WTC11 (cell line): ENCODE measurements at regions not wholly inside any gene's neighbourhood (a gene's known extent, or its start where the extent isn't known, plus 50 kb on each side); places are given as distances from the start of the nearest gene placed in this dataset.

Experiments used
- ATAC-seq: fragments of 200-7000 bp; cut with Tn5 transposase; 2 replicates; pipeline ENCODE4 v1.10.0; 2021; ENCODE audit warnings: mild to moderate bottlenecking, moderate library complexity
- CTCF ChIA-PET: fragments of 300-600 bp; sonication (Branson Sonifier 250); formaldehyde crosslinking; loops from one replicate; lab custom pipeline; 2021; ENCODE audit warnings: antibody characterized with exemption; lab: Charles Lee
- POLR2A ChIA-PET: fragments of 350-600 bp; sonication (Branson Sonifier 250); formaldehyde crosslinking; loops from one replicate; lab custom pipeline; 2021; ENCODE audit warnings: antibody characterized with exemption; lab: Charles Lee
- DNase-seq: peaks from one replicate; pipeline ENCODE4 v3.0.0; 2021; ENCODE audit warnings: low spot score
- H3K27ac Mint-ChIP-seq: 2 replicates; pipeline ENCODE4 v1.8.0; 2021; ENCODE audit warnings: mixed read lengths
- H3K27me3 Mint-ChIP-seq: 2 replicates; pipeline ENCODE4 v1.8.0; 2021; ENCODE audit warnings: low read depth, mild to moderate bottlenecking, moderate library complexity, mixed read lengths
- H3K36me3 Mint-ChIP-seq: 2 replicates; pipeline ENCODE4 v1.8.0; 2021; ENCODE audit warnings: mixed read lengths
- H3K4me1 Mint-ChIP-seq: 2 replicates; pipeline ENCODE4 v1.8.0; 2022; ENCODE audit warnings: mixed read lengths
- H3K4me3 Mint-ChIP-seq: 2 replicates; pipeline ENCODE4 v1.8.0; 2021; ENCODE audit warnings: mild to moderate bottlenecking, moderate library complexity, mixed read lengths
- H3K9me3 Mint-ChIP-seq: 2 replicates; pipeline ENCODE4 v1.8.0; 2021; ENCODE audit warnings: mixed read lengths
- CBFB ChIP-seq: sonication (generic); formaldehyde crosslinking; IDR thresholded peaks from 2 replicates; pipeline ENCODE4 v1.8.1; 2022; ENCODE audit warnings: mild to moderate bottlenecking, low read depth, missing genetic modification reagents
- FOXJ3 ChIP-seq: sonication (generic); formaldehyde crosslinking; IDR thresholded peaks from 2 replicates; pipeline ENCODE4 v1.9.0; 2021; ENCODE audit warnings: missing genetic modification reagents, mild to moderate bottlenecking, borderline replicate concordance
- FOXP1 ChIP-seq: sonication (generic); formaldehyde crosslinking; IDR thresholded peaks from 2 replicates; pipeline ENCODE4 v1.8.0; 2022; ENCODE audit warnings: missing genetic modification reagents, mild to moderate bottlenecking, moderate library complexity, borderline replicate concordance
- GRHL2 ChIP-seq: fragments of 250-450 bp; sonication (Bioruptor Pico); IDR thresholded peaks from 2 replicates; pipeline ENCODE4 v1.8.0; 2022; ENCODE audit warnings: mild to moderate bottlenecking, moderate library complexity; ENCODE audit not compliant: insufficient replicate concordance, severe bottlenecking
- JAZF1 ChIP-seq: fragments of 250-450 bp; sonication (Bioruptor Pico); IDR thresholded peaks from 2 replicates; pipeline ENCODE4 v1.9.0; 2021; ENCODE audit warnings: moderate library complexity, mild to moderate bottlenecking, inconsistent platforms
- MLX ChIP-seq: sonication (generic); formaldehyde crosslinking; IDR thresholded peaks from 2 replicates; pipeline ENCODE4 v1.8.1; 2023; ENCODE audit warnings: mild to moderate bottlenecking, missing genetic modification reagents, moderate library complexity
- MYBL2 ChIP-seq: sonication (generic); formaldehyde crosslinking; IDR thresholded peaks from 2 replicates; pipeline ENCODE4 v1.8.1; 2023; ENCODE audit warnings: mild to moderate bottlenecking, moderate library complexity, missing genetic modification reagents
- NFE2L1 ChIP-seq: sonication (generic); formaldehyde crosslinking; IDR thresholded peaks from 2 replicates; pipeline ENCODE4 v1.8.1; 2023; ENCODE audit warnings: missing genetic modification reagents
- NR3C1 ChIP-seq: sonication (generic); formaldehyde crosslinking; conservative IDR thresholded peaks from 2 replicates; pipeline ENCODE4 v1.8.1; 2023; ENCODE audit warnings: low read depth, mild to moderate bottlenecking, missing genetic modification reagents
- SMAD3 ChIP-seq: sonication (generic); formaldehyde crosslinking; IDR thresholded peaks from 2 replicates; pipeline ENCODE4 v1.8.0; 2022; ENCODE audit warnings: missing genetic modification reagents, mild to moderate bottlenecking, borderline replicate concordance
- SMAD4 ChIP-seq: sonication (generic); formaldehyde crosslinking; IDR thresholded peaks from 2 replicates; pipeline ENCODE4 v1.8.0; 2022; ENCODE audit warnings: mild to moderate bottlenecking, missing genetic modification reagents
- SP1 ChIP-seq: sonication (generic); formaldehyde crosslinking; conservative IDR thresholded peaks from 2 replicates; pipeline ENCODE4 v1.8.1; 2022; ENCODE audit warnings: missing genetic modification reagents
- ZBTB43 ChIP-seq: sonication (generic); formaldehyde crosslinking; IDR thresholded peaks from 2 replicates; pipeline ENCODE4 v1.8.1; 2023; ENCODE audit warnings: mild to moderate bottlenecking, missing genetic modification reagents
- ZNF416 ChIP-seq: fragments of 250-450 bp; sonication (Bioruptor Pico); IDR thresholded peaks from 2 replicates; pipeline ENCODE4 v1.9.0; 2021; ENCODE audit warnings: mild to moderate bottlenecking, inconsistent platforms
- TF ChIP-seq, protein P1 (sequence below): sonication (generic); formaldehyde crosslinking; IDR thresholded peaks from 2 replicates; pipeline ENCODE4 v1.8.0; 2022; ENCODE audit warnings: missing genetic modification reagents
- TF ChIP-seq, protein P2 (sequence below): sonication (generic); formaldehyde crosslinking; IDR thresholded peaks from 2 replicates; pipeline ENCODE4 v1.8.1; 2022; ENCODE audit warnings: mild to moderate bottlenecking, missing genetic modification reagents, moderate library complexity, borderline replicate concordance
- TF ChIP-seq, protein P3 (sequence below): sonication (generic); formaldehyde crosslinking; conservative IDR thresholded peaks from 2 replicates; pipeline ENCODE4 v1.8.1; 2022; ENCODE audit warnings: mild to moderate bottlenecking, missing genetic modification reagents
- TF ChIP-seq, protein P4 (sequence below): sonication (generic); formaldehyde crosslinking; IDR thresholded peaks from 2 replicates; pipeline ENCODE4 v1.8.1; 2023; ENCODE audit warnings: mild to moderate bottlenecking, missing genetic modification reagents
- TF ChIP-seq, protein P5 (sequence below): fragments of 250-450 bp; sonication (Bioruptor Pico); IDR thresholded peaks from 2 replicates; pipeline ENCODE4 v1.9.0; 2021; ENCODE audit warnings: moderate library complexity, mild to moderate bottlenecking, inconsistent platforms, borderline replicate concordance

DNA sequence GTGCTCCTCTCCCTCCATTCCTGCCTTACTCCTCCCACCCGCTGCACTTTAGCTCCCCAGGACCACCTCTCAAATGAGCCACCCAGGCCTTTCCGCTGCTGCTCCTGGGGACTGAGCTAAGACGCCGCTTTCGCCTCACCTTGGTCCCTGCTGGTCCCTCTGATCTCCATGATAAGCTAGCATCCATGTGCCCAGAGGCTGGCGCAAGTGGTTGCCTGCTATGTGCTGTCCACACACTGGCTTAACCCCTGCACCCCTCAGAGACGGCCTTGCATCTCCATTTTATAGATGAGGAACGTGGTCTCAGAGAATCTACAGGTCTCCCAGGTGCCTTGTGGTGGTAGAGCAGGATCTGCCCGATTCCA lies 160.1 kb upstream of the PMEPA1 start:
- Mint-ChIP-seq H3K4me3 (no peak overlapping the region), H3K27me3 (no peaks in the 10 kb centered on the region), H3K27ac (no peak overlapping the region), H3K9me3 (no peaks in the 10 kb centered on the region), H3K4me1 (peaks cover 23% of the 10 kb centered on the region), H3K36me3 (no peaks in the 10 kb centered on the region)
- DNase-seq (no peak), ATAC-seq (no peak)
- ChIA-PET POLR2A (no interaction called here), CTCF (no interaction called here)
- no peak for TF ChIP-seq ZNF416
- TF ChIP-seq FOXJ3 (CRISPR knock-in tag): no peak
- TF ChIP-seq, protein P1, sequence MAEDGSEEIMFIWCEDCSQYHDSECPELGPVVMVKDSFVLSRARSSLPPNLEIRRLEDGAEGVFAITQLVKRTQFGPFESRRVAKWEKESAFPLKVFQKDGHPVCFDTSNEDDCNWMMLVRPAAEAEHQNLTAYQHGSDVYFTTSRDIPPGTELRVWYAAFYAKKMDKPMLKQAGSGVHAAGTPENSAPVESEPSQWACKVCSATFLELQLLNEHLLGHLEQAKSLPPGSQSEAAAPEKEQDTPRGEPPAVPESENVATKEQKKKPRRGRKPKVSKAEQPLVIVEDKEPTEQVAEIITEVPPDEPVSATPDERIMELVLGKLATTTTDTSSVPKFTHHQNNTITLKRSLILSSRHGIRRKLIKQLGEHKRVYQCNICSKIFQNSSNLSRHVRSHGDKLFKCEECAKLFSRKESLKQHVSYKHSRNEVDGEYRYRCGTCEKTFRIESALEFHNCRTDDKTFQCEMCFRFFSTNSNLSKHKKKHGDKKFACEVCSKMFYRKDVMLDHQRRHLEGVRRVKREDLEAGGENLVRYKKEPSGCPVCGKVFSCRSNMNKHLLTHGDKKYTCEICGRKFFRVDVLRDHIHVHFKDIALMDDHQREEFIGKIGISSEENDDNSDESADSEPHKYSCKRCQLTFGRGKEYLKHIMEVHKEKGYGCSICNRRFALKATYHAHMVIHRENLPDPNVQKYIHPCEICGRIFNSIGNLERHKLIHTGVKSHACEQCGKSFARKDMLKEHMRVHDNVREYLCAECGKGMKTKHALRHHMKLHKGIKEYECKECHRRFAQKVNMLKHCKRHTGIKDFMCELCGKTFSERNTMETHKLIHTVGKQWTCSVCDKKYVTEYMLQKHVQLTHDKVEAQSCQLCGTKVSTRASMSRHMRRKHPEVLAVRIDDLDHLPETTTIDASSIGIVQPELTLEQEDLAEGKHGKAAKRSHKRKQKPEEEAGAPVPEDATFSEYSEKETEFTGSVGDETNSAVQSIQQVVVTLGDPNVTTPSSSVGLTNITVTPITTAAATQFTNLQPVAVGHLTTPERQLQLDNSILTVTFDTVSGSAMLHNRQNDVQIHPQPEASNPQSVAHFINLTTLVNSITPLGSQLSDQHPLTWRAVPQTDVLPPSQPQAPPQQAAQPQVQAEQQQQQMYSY: no peak
- TF ChIP-seq NR3C1: no peak
- no peak for TF ChIP-seq CBFB (CRISPR knock-in tag)

DNA sequence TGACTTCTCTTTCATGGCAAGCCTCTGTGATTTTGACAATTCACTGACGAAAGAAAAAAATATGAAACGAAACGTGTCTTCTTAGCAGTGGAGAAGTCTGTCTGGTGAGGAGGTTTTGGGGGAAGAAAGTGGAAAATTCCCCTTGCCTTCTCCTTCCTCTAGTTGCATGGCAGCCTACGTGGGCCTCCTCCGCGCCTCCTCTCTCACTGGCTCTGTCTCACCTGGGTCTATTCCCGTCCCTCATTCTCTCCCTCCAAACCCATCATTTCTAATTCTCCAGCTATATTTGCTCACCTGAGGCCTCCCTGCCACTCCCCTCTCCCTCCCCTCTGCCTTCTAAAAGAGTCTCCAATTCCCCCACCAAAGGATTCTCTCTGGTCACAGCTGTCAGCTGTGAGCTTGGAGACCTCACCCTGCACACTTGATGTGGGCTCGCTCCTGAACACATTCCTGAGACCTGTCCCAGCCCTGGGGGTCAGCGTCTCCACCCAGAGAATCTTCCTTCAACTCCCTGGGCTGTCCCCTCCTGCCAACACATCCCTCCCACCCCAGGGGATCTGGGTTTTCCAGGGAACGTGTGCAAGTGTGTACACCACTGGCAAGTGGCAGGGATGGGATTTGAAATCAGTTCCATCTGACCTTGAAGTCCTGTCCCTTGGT lies 159.6 kb upstream of the PMEPA1 start:
- Mint-ChIP-seq H3K9me3 (no peaks in the 10 kb centered on the region), H3K36me3 (no peaks in the 10 kb centered on the region), H3K4me3 (no peak overlapping the region), H3K27ac (no peak overlapping the region), H3K4me1 (peaks cover 23% of the 10 kb centered on the region), H3K27me3 (no peaks in the 10 kb centered on the region)
- DNase-seq: no peak
- POLR2A ChIA-PET: no interaction called here
- no peak for ATAC-seq
- TF ChIP-seq, protein P2, sequence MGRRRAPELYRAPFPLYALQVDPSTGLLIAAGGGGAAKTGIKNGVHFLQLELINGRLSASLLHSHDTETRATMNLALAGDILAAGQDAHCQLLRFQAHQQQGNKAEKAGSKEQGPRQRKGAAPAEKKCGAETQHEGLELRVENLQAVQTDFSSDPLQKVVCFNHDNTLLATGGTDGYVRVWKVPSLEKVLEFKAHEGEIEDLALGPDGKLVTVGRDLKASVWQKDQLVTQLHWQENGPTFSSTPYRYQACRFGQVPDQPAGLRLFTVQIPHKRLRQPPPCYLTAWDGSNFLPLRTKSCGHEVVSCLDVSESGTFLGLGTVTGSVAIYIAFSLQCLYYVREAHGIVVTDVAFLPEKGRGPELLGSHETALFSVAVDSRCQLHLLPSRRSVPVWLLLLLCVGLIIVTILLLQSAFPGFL (CRISPR knock-in tag): no peak
- TF ChIP-seq, protein P3, sequence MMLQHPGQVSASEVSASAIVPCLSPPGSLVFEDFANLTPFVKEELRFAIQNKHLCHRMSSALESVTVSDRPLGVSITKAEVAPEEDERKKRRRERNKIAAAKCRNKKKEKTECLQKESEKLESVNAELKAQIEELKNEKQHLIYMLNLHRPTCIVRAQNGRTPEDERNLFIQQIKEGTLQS: no peak
- TF ChIP-seq FOXP1 (no peak), CBFB (CRISPR knock-in tag) (no peak), GRHL2 (CRISPR knock-in tag) (no peak), MLX (CRISPR knock-in tag) (no peak), SMAD3 (no peak), SP1 (CRISPR knock-in tag) (no peak), MYBL2 (CRISPR knock-in tag) (no peak), JAZF1 (CRISPR knock-in tag) (no peak), SMAD4 (no peak), ZBTB43 (CRISPR knock-in tag) (no peak), NFE2L1 (CRISPR knock-in tag) (no peak)
- TF ChIP-seq, protein P4, sequence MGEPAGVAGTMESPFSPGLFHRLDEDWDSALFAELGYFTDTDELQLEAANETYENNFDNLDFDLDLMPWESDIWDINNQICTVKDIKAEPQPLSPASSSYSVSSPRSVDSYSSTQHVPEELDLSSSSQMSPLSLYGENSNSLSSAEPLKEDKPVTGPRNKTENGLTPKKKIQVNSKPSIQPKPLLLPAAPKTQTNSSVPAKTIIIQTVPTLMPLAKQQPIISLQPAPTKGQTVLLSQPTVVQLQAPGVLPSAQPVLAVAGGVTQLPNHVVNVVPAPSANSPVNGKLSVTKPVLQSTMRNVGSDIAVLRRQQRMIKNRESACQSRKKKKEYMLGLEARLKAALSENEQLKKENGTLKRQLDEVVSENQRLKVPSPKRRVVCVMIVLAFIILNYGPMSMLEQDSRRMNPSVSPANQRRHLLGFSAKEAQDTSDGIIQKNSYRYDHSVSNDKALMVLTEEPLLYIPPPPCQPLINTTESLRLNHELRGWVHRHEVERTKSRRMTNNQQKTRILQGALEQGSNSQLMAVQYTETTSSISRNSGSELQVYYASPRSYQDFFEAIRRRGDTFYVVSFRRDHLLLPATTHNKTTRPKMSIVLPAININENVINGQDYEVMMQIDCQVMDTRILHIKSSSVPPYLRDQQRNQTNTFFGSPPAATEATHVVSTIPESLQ (CRISPR knock-in tag): no peak
- TF ChIP-seq, protein P5, sequence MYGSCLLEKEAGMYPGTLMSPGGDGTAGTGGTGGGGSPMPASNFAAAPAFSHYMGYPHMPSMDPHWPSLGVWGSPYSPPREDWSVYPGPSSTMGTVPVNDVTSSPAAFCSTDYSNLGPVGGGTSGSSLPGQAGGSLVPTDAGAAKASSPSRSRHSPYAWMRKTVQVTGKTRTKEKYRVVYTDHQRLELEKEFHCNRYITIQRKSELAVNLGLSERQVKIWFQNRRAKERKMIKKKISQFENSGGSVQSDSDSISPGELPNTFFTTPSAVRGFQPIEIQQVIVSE (CRISPR knock-in tag): no peak
- CTCF ChIA-PET: interaction anchor here (1.1 kb wide), 1 partner anchor 247 kb away, joined by 4 read pairs; no protein-coding TSS in a partner anchor
